K562 (cell line): ENCODE measurements at regions not wholly inside any gene's neighbourhood (a gene's known extent, or its start where the extent isn't known, plus 50 kb on each side); places are given as distances from the start of the nearest gene placed in this dataset.

Experiments used
- AFF1 ChIP-seq, 2 experiments: fragments of 450-650 bp; IDR thresholded peaks; 2 replicates each; pipeline ENCODE4 v1.6.1; 2018; ENCODE audit warnings: mild to moderate bottlenecking in 2 of 2, low read depth in 1 of 2; ENCODE audit not compliant: partially characterized antibody in 2 of 2
- CCNT2 ChIP-seq: IDR thresholded peaks from 2 replicates; pipeline ENCODE4 v1.6.1; 2011; ENCODE audit warnings: borderline replicate concordance, low read depth, mild to moderate bottlenecking, moderate library complexity, mixed read lengths, low read length; ENCODE audit not compliant: insufficient read length; ENCODE audit errors: extremely low read depth
- DACH1 ChIP-seq: fragments of 450-650 bp; IDR thresholded peaks from 2 replicates; pipeline ENCODE4 v1.6.1; 2018; ENCODE audit not compliant: partially characterized antibody
- DPF2 ChIP-seq: fragments of 450-650 bp; IDR thresholded peaks from 2 replicates; pipeline ENCODE4 v1.6.1; 2016
- FOXK1 ChIP-seq: sonication (generic); formaldehyde crosslinking; IDR thresholded peaks from 2 replicates; pipeline ENCODE4 v1.8.0; 2022; ENCODE audit warnings: missing genetic modification reagents, mild to moderate bottlenecking, borderline replicate concordance
- ILK ChIP-seq: fragments of 450-650 bp; IDR thresholded peaks from 2 replicates; pipeline ENCODE4 v1.6.1; 2016; ENCODE audit warnings: missing genetic modification characterization, low read depth, mild to moderate bottlenecking, missing compliant biosample characterization, moderate library complexity, borderline replicate concordance
- KAT8 ChIP-seq: fragments of 450-650 bp; IDR thresholded peaks from 2 replicates; pipeline ENCODE4 v1.6.1; 2016; ENCODE audit warnings: low read depth, mild to moderate bottlenecking
- MYNN ChIP-seq, 2 experiments: sonication (generic); formaldehyde crosslinking in 1 of 2; IDR thresholded peaks; 2 replicates each; pipeline versions ENCODE4 v1.5.0 to v1.6.1; 2016 to 2020; ENCODE audit warnings: antibody characterized with exemption in 1 of 2, missing genetic modification reagents in 1 of 2
- NR0B1 ChIP-seq: fragments of 450-650 bp; IDR thresholded peaks from one replicate; pipeline ENCODE4 v1.6.1; 2018; ENCODE audit warnings: mild to moderate bottlenecking, moderate library complexity; ENCODE audit not compliant: partially characterized antibody
- PTRF ChIP-seq: fragments of 450-650 bp; IDR thresholded peaks from 2 replicates; pipeline ENCODE4 v1.6.1; 2016; ENCODE audit warnings: mild to moderate bottlenecking, missing genetic modification characterization, missing compliant biosample characterization
- PYGO2 ChIP-seq: fragments of 450-650 bp; IDR thresholded peaks from 2 replicates; pipeline ENCODE4 v1.6.1; 2016; ENCODE audit warnings: mild to moderate bottlenecking, missing genetic modification characterization, moderate library complexity, missing compliant biosample characterization
- SMAD4 ChIP-seq: fragments of 250-450 bp; sonication (Bioruptor Pico); conservative IDR thresholded peaks from 2 replicates; pipeline ENCODE4 v1.8.0; 2021; ENCODE audit warnings: inconsistent platforms, mild to moderate bottlenecking, moderate library complexity
- SRF ChIP-seq, 2 experiments: fragments of 250-450, 450-650 bp in 1 of 2; sonication (Bioruptor Pico) in 1 of 2; sonication (generic) in 1 of 2; formaldehyde crosslinking; IDR thresholded peaks; 2 replicates each; pipeline versions ENCODE4 v1.5.0 to v1.5.1; 2020 to 2022; ENCODE audit warnings: mild to moderate bottlenecking in 1 of 2, missing genetic modification reagents in 1 of 2
- U2AF1 ChIP-seq: fragments of 200-400 bp; formaldehyde crosslinking; optimal IDR thresholded peaks from 2 replicates; pipeline ENCODE3; 2017; ENCODE audit warnings: mild to moderate bottlenecking, low read depth, low read length, moderate library complexity
- ZC3H8 ChIP-seq: fragments of 450-650 bp; IDR thresholded peaks from 2 replicates; pipeline ENCODE4 v1.6.1; 2017
- ZNF184 ChIP-seq: sonication (generic); formaldehyde crosslinking; IDR thresholded peaks from 2 replicates; pipeline ENCODE4 v1.5.0; 2020; ENCODE audit warnings: missing genetic modification reagents
- ZNF655 ChIP-seq: fragments of 250-450 bp; sonication (Bioruptor Pico); IDR thresholded peaks from 2 replicates; pipeline ENCODE4 v1.5.0; 2021
- TF ChIP-seq, protein P1 (sequence below): fragments of 250-450 bp; sonication (Bioruptor Pico); IDR thresholded peaks from 2 replicates; pipeline ENCODE4 v1.8.0; 2022; ENCODE audit warnings: moderate library complexity, mild to moderate bottlenecking, inconsistent platforms
- TF ChIP-seq, protein P2 (sequence below): fragments of 200-800 bp; sonication (Bioruptor generic); IDR thresholded peaks from 2 replicates; pipeline ENCODE4 v1.6.1; 2017; ENCODE audit warnings: missing genetic modification characterization, missing compliant biosample characterization

DNA sequence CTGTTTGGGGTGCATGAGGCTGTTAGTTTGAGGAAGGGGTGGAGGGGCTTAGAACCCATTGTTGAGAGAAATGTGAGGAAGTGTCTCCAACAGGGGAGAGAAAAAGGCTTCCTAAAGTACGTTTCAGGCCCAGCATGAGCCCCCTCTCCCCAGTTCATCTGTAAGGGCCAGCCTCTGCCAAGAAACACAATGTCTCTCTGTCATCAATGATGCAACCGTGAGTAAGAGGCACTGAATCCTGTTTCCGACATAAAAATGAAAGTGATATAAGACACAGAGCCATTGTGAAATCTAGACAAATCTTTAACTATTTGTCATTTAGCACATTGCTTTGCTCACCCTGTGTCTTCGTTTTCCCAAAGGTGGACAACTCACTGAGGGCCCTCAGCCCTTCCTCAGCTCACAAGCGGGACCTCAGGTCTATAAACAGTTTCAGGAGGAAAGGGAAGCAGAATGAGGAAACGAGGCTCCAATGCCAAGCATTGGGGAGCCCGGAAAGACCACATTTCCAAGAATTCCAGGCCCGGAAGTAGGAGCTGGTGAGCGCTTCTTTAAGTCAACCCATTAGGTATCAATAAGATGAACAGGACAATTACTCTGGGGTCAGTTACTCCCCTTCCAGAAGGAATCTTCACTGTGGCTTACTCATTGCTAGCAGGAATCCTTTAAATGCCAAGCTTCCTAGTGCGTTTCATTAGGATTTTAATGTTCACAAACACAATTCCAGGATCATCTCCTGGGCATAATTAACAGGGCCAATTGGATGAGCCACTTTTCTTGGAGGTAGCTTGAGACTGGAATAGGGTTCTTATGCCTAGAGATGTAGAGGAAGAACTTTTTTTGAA, 59.0 kb upstream of the KLF4 start (continued):
- TF ChIP-seq SMAD4 (CRISPR knock-in tag) (0 out of 2 replicates have a peak, but pooled peaks have one; percentile 17), CCNT2 (no peak), DACH1 (no peak), ILK (tag) (no peak), KAT8 (no peak), PYGO2 (tag) (no peak), PTRF (tag) (no peak), DPF2 (no peak), ZC3H8 (no peak), ZNF184 (no peak), MYNN (IDR thresholded peaks at IDR 0.05) (no peak), MYNN (CRISPR knock-in tag; IDR thresholded peaks at IDR 0.05) (no peak), U2AF1 (no peak), FOXK1 (CRISPR knock-in tag) (no peak), SRF (CRISPR knock-in tag; IDR thresholded peaks at IDR 0.05) (no peak), NR0B1 (no peak), AFF1 (IDR thresholded peaks at IDR 0.05; ENCODE audit: low read depth in 1 of 2, partially characterized antibody in 2 of 2) (peak; percentile 16 to 54), ZNF655 (CRISPR knock-in tag) (no peak)
- TF ChIP-seq, protein P1, sequence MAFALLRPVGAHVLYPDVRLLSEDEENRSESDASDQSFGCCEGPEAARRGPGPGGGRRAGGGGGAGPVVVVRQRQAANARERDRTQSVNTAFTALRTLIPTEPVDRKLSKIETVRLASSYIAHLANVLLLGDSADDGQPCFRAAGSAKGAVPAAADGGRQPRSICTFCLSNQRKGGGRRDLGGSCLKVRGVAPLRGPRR (CRISPR knock-in tag), result no peak
- TF ChIP-seq, protein P2, sequence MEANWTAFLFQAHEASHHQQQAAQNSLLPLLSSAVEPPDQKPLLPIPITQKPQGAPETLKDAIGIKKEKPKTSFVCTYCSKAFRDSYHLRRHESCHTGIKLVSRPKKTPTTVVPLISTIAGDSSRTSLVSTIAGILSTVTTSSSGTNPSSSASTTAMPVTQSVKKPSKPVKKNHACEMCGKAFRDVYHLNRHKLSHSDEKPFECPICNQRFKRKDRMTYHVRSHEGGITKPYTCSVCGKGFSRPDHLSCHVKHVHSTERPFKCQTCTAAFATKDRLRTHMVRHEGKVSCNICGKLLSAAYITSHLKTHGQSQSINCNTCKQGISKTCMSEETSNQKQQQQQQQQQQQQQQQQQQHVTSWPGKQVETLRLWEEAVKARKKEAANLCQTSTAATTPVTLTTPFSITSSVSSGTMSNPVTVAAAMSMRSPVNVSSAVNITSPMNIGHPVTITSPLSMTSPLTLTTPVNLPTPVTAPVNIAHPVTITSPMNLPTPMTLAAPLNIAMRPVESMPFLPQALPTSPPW (CRISPR knock-in tag), result peak; percentile 23; the same call in 1 of the 2 replicates
